ENCODE measurements at regions not wholly inside any gene's neighbourhood (a gene's known extent, or its start where the extent isn't known, plus 50 kb on each side); places are given as distances from the start of the nearest gene placed in this dataset.

DNA sequence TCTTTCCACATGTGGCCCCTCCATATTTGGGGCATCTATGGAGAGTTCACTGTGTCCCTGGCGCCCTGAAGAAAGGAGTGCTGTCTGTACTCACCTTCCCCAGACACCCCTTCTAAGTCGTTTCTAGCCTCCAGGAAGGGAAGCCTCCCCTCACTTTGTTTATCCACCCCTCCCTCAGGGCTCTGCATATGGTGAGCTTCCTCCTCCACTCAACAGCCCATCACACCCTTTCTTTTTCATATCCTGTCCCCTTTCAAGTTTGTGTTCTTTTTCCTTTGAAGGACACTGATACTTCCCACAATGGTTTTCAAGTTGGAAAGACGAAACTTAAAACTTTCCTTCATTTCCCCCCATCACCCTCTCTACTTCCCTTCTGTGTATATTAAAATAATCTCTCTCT, 291.4 kb upstream of the POU3F3 start:
- CTCF ChIA-PET: no interaction called here
- POLR2A ChIA-PET (ENCODE audit: low non-redundant PET): no interaction called here
- no peak for TF ChIP-seq CTCF (conservative IDR thresholded peaks at IDR 0.05; ENCODE audit: low read depth)
- no peak for DNase-seq (ENCODE audit: low spot score)
- H3K27ac ChIP-seq: no peak overlapping the region

GRCh38 chr2:104563398-104563996, 290.4 kb upstream of the POU3F3 start:
- POLR2A ChIA-PET (ENCODE audit: low non-redundant PET): no interaction called here
- CTCF ChIA-PET: no interaction called here
- TF ChIP-seq CTCF (conservative IDR thresholded peaks at IDR 0.05; ENCODE audit: low read depth): no peak
- H3K27ac ChIP-seq: no peak overlapping the region
- DNase-seq (ENCODE audit: low spot score): no peak

DNA sequence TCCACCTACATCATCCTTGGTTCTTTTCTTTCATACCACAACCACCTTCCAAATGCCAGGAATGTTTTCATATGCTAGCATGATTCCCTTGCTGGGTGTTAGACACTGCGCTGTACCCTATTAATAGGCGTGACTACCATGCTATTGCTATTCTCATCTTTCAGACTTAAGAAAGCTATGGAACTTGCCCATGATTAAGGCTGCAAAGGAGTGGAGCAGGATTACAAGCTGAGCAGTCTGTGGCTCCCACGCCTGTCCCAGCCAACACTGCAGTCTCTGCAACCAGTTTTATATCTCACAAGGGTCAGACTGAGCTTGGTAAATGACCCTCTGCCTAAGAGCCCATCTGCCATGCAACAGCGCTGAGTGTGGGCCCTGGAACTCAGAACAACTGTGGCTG, 285.7 kb upstream of the POU3F3 start:
- no peak for DNase-seq (ENCODE audit: low spot score)
- H3K27ac ChIP-seq: no peak overlapping the region
- ChIA-PET POLR2A (ENCODE audit: low non-redundant PET) (no interaction called here), CTCF (no interaction called here)
- no peak for TF ChIP-seq CTCF (conservative IDR thresholded peaks at IDR 0.05; ENCODE audit: low read depth)

GRCh38 chr2:104570259-104570658, 283.7 kb upstream of the POU3F3 start:
- ChIA-PET POLR2A (ENCODE audit: low non-redundant PET) (no interaction called here), CTCF (no interaction called here)
- no peak for TF ChIP-seq CTCF (conservative IDR thresholded peaks at IDR 0.05; ENCODE audit: low read depth)
- no peak overlapping the region for H3K27ac ChIP-seq
- DNase-seq (ENCODE audit: low spot score): no peak

- no peak overlapping the region for H3K27ac ChIP-seq
- TF ChIP-seq CTCF (conservative IDR thresholded peaks at IDR 0.05; ENCODE audit: low read depth): no peak
- POLR2A ChIA-PET (ENCODE audit: low non-redundant PET): no interaction called here
- CTCF ChIA-PET: interaction anchor here (0.6 to 0.7 kb wide), 2 partner anchors 33 to 96 kb away, joined by 4 to 6 read pairs; no protein-coding TSS in a partner anchor
- no peak for DNase-seq (ENCODE audit: low spot score)
These were observed 281.1 kb upstream of the POU3F3 start for GRCh38 chr2:104572834-104573233.

- H3K27ac ChIP-seq: no peak overlapping the region
- POLR2A ChIA-PET (ENCODE audit: low non-redundant PET): no interaction called here
- no peak for TF ChIP-seq CTCF (conservative IDR thresholded peaks at IDR 0.05; ENCODE audit: low read depth)
- no peak for DNase-seq (ENCODE audit: low spot score)
- CTCF ChIA-PET: interaction anchor here (0.6 kb wide), 1 partner anchor 21 kb away, joined by 3 read pairs; no protein-coding TSS in a partner anchor
These were observed 279.5 kb upstream of the POU3F3 start for GRCh38 chr2:104574367-104574766.

Measured in RWPE1 (cell line).